ENCODE measurements at regions not wholly inside any gene's neighbourhood (a gene's known extent, or its start where the extent isn't known, plus 50 kb on each side); places are given as distances from the start of the nearest gene placed in this dataset.

GRCh38 chr7:42414028-42414427 is 177.0 kb upstream of the GLI3 start:
- no peaks in the 10 kb centered on the region for H3K9me3 ChIP-seq
- TF ChIP-seq CTCF (IDR thresholded peaks at IDR 0.05) (no peak), POLR2A (IDR thresholded peaks at IDR 0.05) (no peak)
- no peaks in the 10 kb centered on the region for H3K36me3 ChIP-seq
- ATAC-seq = no peak
- no peaks in the 10 kb centered on the region for H3K4me1 ChIP-seq
- no peak overlapping the region for H3K4me3 ChIP-seq
- DNase-seq = no peak
- intact Hi-C loops (cut with DNase I) = no loop called here
- no peaks in the 10 kb centered on the region for H3K27me3 ChIP-seq
- H3K27ac ChIP-seq = no peak overlapping the region

- 89 to 95% (median 91%) methylated on average over 8 of the region's 8 CpGs for WGBS, 4 donors
Observed at GRCh38 chr7:42409296-42409695, 172.3 kb upstream of the GLI3 start.

GRCh38 chr7:42407833-42408232 is 170.8 kb upstream of the GLI3 start:
- Histone ChIP-seq H3K9me3 (no peaks in the 10 kb centered on the region), H3K4me3 (no peak overlapping the region), H3K27me3 (no peaks in the 10 kb centered on the region), H3K4me1 (no peaks in the 10 kb centered on the region), H3K36me3 (no peaks in the 10 kb centered on the region), H3K27ac (no peak overlapping the region)
- ATAC-seq (no peak), DNase-seq (no peak)
- WGBS, 4 donors = 57 to 68% (median 58%) methylated on average over 4 of the region's 4 CpGs
- intact Hi-C loops (cut with DNase I) = no loop called here
- TF ChIP-seq POLR2A (IDR thresholded peaks at IDR 0.05) (no peak), CTCF (IDR thresholded peaks at IDR 0.05) (no peak)

More at GRCh38 chr7:42409296-42409695, 172.3 kb upstream of the GLI3 start:
- no peak overlapping the region for H3K4me3 ChIP-seq
- no peak for DNase-seq
- TF ChIP-seq CTCF (IDR thresholded peaks at IDR 0.05) (no peak), POLR2A (IDR thresholded peaks at IDR 0.05) (no peak)
- no peaks in the 10 kb centered on the region for H3K36me3 ChIP-seq
- H3K4me1 ChIP-seq = no peaks in the 10 kb centered on the region
- no peaks in the 10 kb centered on the region for H3K27me3 ChIP-seq
- no peaks in the 10 kb centered on the region for H3K9me3 ChIP-seq
- ATAC-seq = no peak
- intact Hi-C loops (cut with DNase I) = no loop called here
- H3K27ac ChIP-seq = no peak overlapping the region

GRCh38 chr7:42407021-42407710 is 170.2 kb upstream of the GLI3 start:
- TF ChIP-seq POLR2A (IDR thresholded peaks at IDR 0.05) (no peak), CTCF (IDR thresholded peaks at IDR 0.05) (no peak)
- ATAC-seq (no peak), DNase-seq (no peak)
- Histone ChIP-seq H3K36me3 (no peaks in the 10 kb centered on the region), H3K4me1 (no peaks in the 10 kb centered on the region), H3K4me3 (no peak overlapping the region), H3K27ac (no peak overlapping the region), H3K27me3 (no peaks in the 10 kb centered on the region), H3K9me3 (no peaks in the 10 kb centered on the region)
- whole genome bisulfite sequencing, 4 donors = 91 to 92% (median 92%) methylated on average over 15 of the region's 15 CpGs
- intact Hi-C loops (cut with DNase I) = no loop called here

Measured in heart left ventricle (tissue), 16 donors.